B cell (primary cell): ENCODE measurements at regions not wholly inside any gene's neighbourhood (a gene's known extent, or its start where the extent isn't known, plus 50 kb on each side); places are given as distances from the start of the nearest gene placed in this dataset.

Source experiments
- ATAC-seq: fragments of 200-7000 bp; cut with Tn5 transposase; one replicate; pipeline ENCODE4 v1.10.0; 2021; ENCODE audit warnings: low read depth, mild to moderate bottlenecking, moderate number of reproducible peaks, moderate library complexity
- CTCF ChIA-PET: fragments of 350-600 bp; sonication (Branson Sonifier 250); formaldehyde crosslinking; loops from one replicate; lab custom pipeline; 2021; ENCODE audit warnings: antibody characterized with exemption, inconsistent platforms; lab: Charles Lee
- POLR2A ChIA-PET: fragments of 350-600 bp; sonication (Branson Sonifier 250); formaldehyde crosslinking; loops from one replicate; lab custom pipeline; 2021; ENCODE audit warnings: antibody characterized with exemption; lab: Charles Lee
- DNase-seq: peaks from one replicate; pipeline ENCODE4 v3.0.0; 2013
- H2AFZ ChIP-seq: 2 replicates; pipeline ENCODE4 v1.6.1; 2012; ENCODE audit warnings: mild to moderate bottlenecking, low read depth, low read length; ENCODE audit not compliant: insufficient read depth, poor library complexity, severe bottlenecking
- H3K27ac ChIP-seq, 2 donors: 1 replicate in 1 of 2; 2 replicates in 1 of 2; pipeline ENCODE4 v1.5.1; 2012 to 2013; ENCODE audit warnings: low read length in 2 of 2, mild to moderate bottlenecking in 2 of 2, moderate library complexity in 1 of 2
- H3K27me3 ChIP-seq, 4 experiments: fragments of 200-600 bp in 1 of 4; sonication (generic) in 1 of 4; replicated peaks in 1 of 4; 1 replicate in 2 of 4; 2 replicates in 2 of 4; pipeline versions ENCODE4 v1.6.1 to v1.7.0; 2013 to 2016; ENCODE audit warnings: low read length in 3 of 4, mild to moderate bottlenecking in 2 of 4, mixed read lengths in 1 of 4, moderate library complexity in 1 of 4; ENCODE audit not compliant: insufficient read depth in 4 of 4, control insufficient read depth in 3 of 4; ENCODE audit errors: control extremely low read depth in 1 of 4
- H3K36me3 ChIP-seq, 2 experiments: replicated peaks in 1 of 2; 1 replicate in 1 of 2; 2 replicates in 1 of 2; pipeline versions ENCODE4 v1.6.1 to v1.7.1; 2013; ENCODE audit warnings: low read length in 1 of 2; ENCODE audit not compliant: insufficient read depth in 2 of 2, control insufficient read depth in 1 of 2; ENCODE audit errors: control extremely low read depth in 1 of 2, extremely low read depth in 1 of 2
- H3K4me1 ChIP-seq, 2 donors: fragments of 200-600 bp in 1 of 2; sonication (generic) in 1 of 2; 1 replicate in 1 of 2; 2 replicates in 1 of 2; pipeline versions ENCODE4 v1.5.1 to v1.6.1; 2013 to 2017; ENCODE audit warnings: low read length in 2 of 2; ENCODE audit not compliant: control insufficient read depth in 2 of 2, insufficient read depth in 2 of 2
- H3K4me2 ChIP-seq: replicated peaks from 2 replicates; pipeline ENCODE3; 2012; ENCODE audit warnings: mild to moderate bottlenecking, low read depth, low read length; ENCODE audit not compliant: poor library complexity, severe bottlenecking
- H3K4me3 ChIP-seq, 5 experiments: fragments of 200-600 bp in 1 of 5; sonication (generic) in 1 of 5; 1 replicate in 3 of 5; 2 replicates in 2 of 5; pipeline versions ENCODE4 v1.5.1 to v1.7.0; 2011 to 2016; ENCODE audit warnings: low read length in 4 of 5, mild to moderate bottlenecking in 4 of 5, low read depth in 2 of 5, control low read depth in 1 of 5, moderate library complexity in 1 of 5; ENCODE audit not compliant: insufficient read depth in 1 of 5; ENCODE audit errors: control extremely low read depth in 1 of 5, extremely low read depth in 1 of 5
- H3K79me2 ChIP-seq: fragments of 200-600 bp; sonication (generic); one replicate; pipeline ENCODE4 v1.6.0; 2016; ENCODE audit warnings: low read length; ENCODE audit not compliant: control insufficient read depth, insufficient read depth
- H3K9ac ChIP-seq: fragments of 200-600 bp; sonication (generic); 2 replicates; pipeline ENCODE4 v1.6.1; 2017; ENCODE audit warnings: mild to moderate bottlenecking, low read length, moderate library complexity
- H3K9me3 ChIP-seq, 3 donors: one replicate each; pipeline versions ENCODE4 v1.6.1 to v1.7.1; 2013; ENCODE audit warnings: low read length in 2 of 3; ENCODE audit not compliant: control insufficient read depth in 2 of 3, insufficient read depth in 1 of 3; ENCODE audit errors: control extremely low read depth in 1 of 3
- H4K20me1 ChIP-seq: 2 replicates; pipeline ENCODE4 v1.6.0; 2012; ENCODE audit warnings: mild to moderate bottlenecking, low read length; ENCODE audit not compliant: insufficient read depth, control insufficient read depth, poor library complexity, severe bottlenecking
- H3K27ac Mint-ChIP-seq: one replicate; pipeline ENCODE4 v1.8.0; 2021; ENCODE audit warnings: mixed read lengths
- H3K27me3 Mint-ChIP-seq: one replicate; pipeline ENCODE4 v1.8.0; 2021; ENCODE audit warnings: mixed read lengths
- H3K4me1 Mint-ChIP-seq: one replicate; pipeline ENCODE4 v1.8.0; 2021; ENCODE audit warnings: mixed read lengths
- H3K4me3 Mint-ChIP-seq: one replicate; pipeline ENCODE4 v1.8.0; 2021; ENCODE audit warnings: mixed read lengths
- H3K9me3 Mint-ChIP-seq: one replicate; pipeline ENCODE4 v1.8.0; 2022; ENCODE audit warnings: mixed read lengths; ENCODE audit not compliant: insufficient read depth
- EZH2 ChIP-seq: IDR thresholded peaks from 2 replicates; pipeline ENCODE4 v1.6.1; 2012; ENCODE audit warnings: borderline replicate concordance, low read depth, mild to moderate bottlenecking, moderate library complexity, low read length; ENCODE audit not compliant: insufficient read depth, poor library complexity, severe bottlenecking
- WGBS: methylation state at CpG from one replicate; pipeline ENCODE4 v1.1.5; 2013; ENCODE audit warnings: missing lambda C conversion rate; ENCODE audit not compliant: insufficient coverage; 5-methylcytosine and 5-hydroxymethylcytosine counted together
- intact Hi-C: fragments of 100-400 bp; cut with micrococcal nuclease; formaldehyde crosslinking; loops from one replicate; pipeline ENCODE4 v1.10.0; 2022
- TF ChIP-seq, protein P1 (sequence below): fragments of 200-600 bp; IDR thresholded peaks from one replicate; pipeline ENCODE4 v1.8.0; 2022; ENCODE audit warnings: antibody characterized with exemption, mild to moderate bottlenecking

GRCh38 chr1:190560161-190560681, 82.6 kb upstream of the BRINP3 start:
- no peaks in the 10 kb centered on the region for H3K27me3 ChIP-seq
- H3K4me3 ChIP-seq = no peak overlapping the region
- no peak for ATAC-seq
- no peaks in the 10 kb centered on the region for H3K36me3 ChIP-seq
- H3K27ac ChIP-seq = no peak overlapping the region
- CTCF ChIA-PET = no interaction called here
- peaks cover 2% of the 10 kb centered on the region for H3K9me3 Mint-ChIP-seq
- no peak for DNase-seq
- TF ChIP-seq, protein P1, sequence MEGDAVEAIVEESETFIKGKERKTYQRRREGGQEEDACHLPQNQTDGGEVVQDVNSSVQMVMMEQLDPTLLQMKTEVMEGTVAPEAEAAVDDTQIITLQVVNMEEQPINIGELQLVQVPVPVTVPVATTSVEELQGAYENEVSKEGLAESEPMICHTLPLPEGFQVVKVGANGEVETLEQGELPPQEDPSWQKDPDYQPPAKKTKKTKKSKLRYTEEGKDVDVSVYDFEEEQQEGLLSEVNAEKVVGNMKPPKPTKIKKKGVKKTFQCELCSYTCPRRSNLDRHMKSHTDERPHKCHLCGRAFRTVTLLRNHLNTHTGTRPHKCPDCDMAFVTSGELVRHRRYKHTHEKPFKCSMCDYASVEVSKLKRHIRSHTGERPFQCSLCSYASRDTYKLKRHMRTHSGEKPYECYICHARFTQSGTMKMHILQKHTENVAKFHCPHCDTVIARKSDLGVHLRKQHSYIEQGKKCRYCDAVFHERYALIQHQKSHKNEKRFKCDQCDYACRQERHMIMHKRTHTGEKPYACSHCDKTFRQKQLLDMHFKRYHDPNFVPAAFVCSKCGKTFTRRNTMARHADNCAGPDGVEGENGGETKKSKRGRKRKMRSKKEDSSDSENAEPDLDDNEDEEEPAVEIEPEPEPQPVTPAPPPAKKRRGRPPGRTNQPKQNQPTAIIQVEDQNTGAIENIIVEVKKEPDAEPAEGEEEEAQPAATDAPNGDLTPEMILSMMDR = no peak
- no peak for TF ChIP-seq EZH2
- no peaks in the 10 kb centered on the region for H3K27me3 Mint-ChIP-seq
- H3K4me3 Mint-ChIP-seq = no peak overlapping the region
- no peak overlapping the region for H3K9ac ChIP-seq
- H3K4me2 ChIP-seq = no peak overlapping the region
- no peak overlapping the region for H3K27ac Mint-ChIP-seq
- H3K9me3 ChIP-seq = peaks cover 0 to 4% (median 0%) of the 10 kb centered on the region in 3 donors
- H3K4me1 ChIP-seq = no peaks in the 10 kb centered on the region
- H3K79me2 ChIP-seq = no peaks in the 10 kb centered on the region
- no peaks in the 10 kb centered on the region for H4K20me1 ChIP-seq
- POLR2A ChIA-PET = no interaction called here
- H3K4me1 Mint-ChIP-seq = no peaks in the 10 kb centered on the region
- intact Hi-C loops = no loop called here
- H2AFZ ChIP-seq = no peak overlapping the region
- no CpG with 5 or more reads among the region's 1 CpG for WGBS

GRCh38 chr1:190563230-190563629, 85.6 kb upstream of the BRINP3 start:
- ATAC-seq (no peak), DNase-seq (no peak)
- Histone ChIP-seq H3K9me3 (peaks cover 0 to 4% (median 0%) of the 10 kb centered on the region in 3 donors), H2AFZ (no peak overlapping the region), H3K79me2 (no peaks in the 10 kb centered on the region), H3K4me1 (no peaks in the 10 kb centered on the region), H3K4me2 (no peak overlapping the region), H3K4me3 (no peak overlapping the region), H3K36me3 (no peaks in the 10 kb centered on the region), H3K27me3 (no peaks in the 10 kb centered on the region), H3K27ac (no peak overlapping the region), H4K20me1 (no peaks in the 10 kb centered on the region), H3K9ac (no peak overlapping the region)
- TF ChIP-seq, protein P1 = no peak
- intact Hi-C loops = no loop called here
- 91% methylated on average over 7 of the region's 9 CpGs for WGBS
- Mint-ChIP-seq H3K4me3 (no peak overlapping the region), H3K27ac (no peak overlapping the region), H3K27me3 (no peaks in the 10 kb centered on the region), H3K9me3 (peaks cover 5% of the 10 kb centered on the region), H3K4me1 (no peaks in the 10 kb centered on the region)
- ChIA-PET POLR2A (no interaction called here), CTCF (no interaction called here)
